Naive thymus-derived CD4-positive, alpha-beta T cell (primary cell): ENCODE measurements at regions not wholly inside any gene's neighbourhood (a gene's known extent, or its start where the extent isn't known, plus 50 kb on each side); places are given as distances from the start of the nearest gene placed in this dataset.
"Not testable (repeated sequence)": the region's sequence is repeated elsewhere in the genome, so short reads cannot be mapped to it uniquely, and the experiment has no call there.

ENCODE experiments used
- ATAC-seq: fragments of 150-1000 bp; cut with Tn5 transposase; 2 replicates; pipeline ENCODE4 v1.10.0; 2021; ENCODE audit warnings: mild to moderate bottlenecking, moderate library complexity
- CTCF ChIA-PET: fragments of 350-600 bp; sonication (Branson Sonifier 250); formaldehyde crosslinking; loops from one replicate; lab custom pipeline; 2021; ENCODE audit warnings: antibody characterized with exemption; lab: Charles Lee
- POLR2A ChIA-PET: fragments of 350-600 bp; sonication (Branson Sonifier 250); formaldehyde crosslinking; loops from one replicate; lab custom pipeline; 2021; ENCODE audit warnings: antibody characterized with exemption, inconsistent platforms; lab: Charles Lee
- DNase-seq, 9 donors: peaks; one replicate each; pipeline versions ENCODE4 v3.0.0 to v3.0.0-alpha.2; 2020 to 2022; ENCODE audit warnings: mixed read lengths in 1 of 9
- H3K27ac ChIP-seq: one replicate; pipeline ENCODE4 v1.7.0; 2013; ENCODE audit warnings: mild to moderate bottlenecking, low read depth, low read length, moderate library complexity
- H3K27me3 ChIP-seq, 2 donors: one replicate each; pipeline ENCODE4 v1.7.0; 2013; ENCODE audit warnings: low read length in 2 of 2, mild to moderate bottlenecking in 2 of 2, moderate library complexity in 2 of 2; ENCODE audit not compliant: control insufficient read depth in 2 of 2, insufficient read depth in 2 of 2
- H3K36me3 ChIP-seq, 3 experiments: 1 replicate in 2 of 3; 2 replicates in 1 of 3; pipeline ENCODE4 v1.7.0; 2013; ENCODE audit warnings: low read length in 3 of 3, mild to moderate bottlenecking in 3 of 3, moderate library complexity in 1 of 3; ENCODE audit not compliant: insufficient read depth in 3 of 3, control insufficient read depth in 2 of 3
- H3K4me1 ChIP-seq, 2 donors: one replicate each; pipeline ENCODE4 v1.7.0; 2013; ENCODE audit warnings: low read length in 2 of 2, mild to moderate bottlenecking in 2 of 2, moderate library complexity in 1 of 2; ENCODE audit not compliant: control insufficient read depth in 2 of 2, insufficient read depth in 2 of 2
- H3K4me3 ChIP-seq: 2 replicates; pipeline ENCODE4 v1.7.0; 2013; ENCODE audit warnings: mild to moderate bottlenecking, low read length
- H3K9me3 ChIP-seq, 3 experiments: 1 replicate in 2 of 3; 2 replicates in 1 of 3; pipeline ENCODE4 v1.7.0; 2013; ENCODE audit warnings: low read length in 3 of 3; ENCODE audit not compliant: control insufficient read depth in 2 of 3
- H3K27ac Mint-ChIP-seq, 9 donors: one replicate each; pipeline ENCODE4 v1.8.0; 2020 to 2022; ENCODE audit warnings: mixed read lengths in 9 of 9, mild to moderate bottlenecking in 8 of 9, moderate library complexity in 5 of 9, inconsistent platforms in 2 of 9
- H3K27me3 Mint-ChIP-seq, 5 donors: one replicate each; pipeline ENCODE4 v1.8.0; 2021 to 2022; ENCODE audit warnings: mixed read lengths in 5 of 5, mild to moderate bottlenecking in 1 of 5
- H3K36me3 Mint-ChIP-seq, 5 donors: one replicate each; pipeline ENCODE4 v1.8.0; 2020 to 2022; ENCODE audit warnings: mixed read lengths in 5 of 5, mild to moderate bottlenecking in 3 of 5, inconsistent platforms in 1 of 5
- H3K4me1 Mint-ChIP-seq, 7 donors: one replicate each; pipeline ENCODE4 v1.8.0; 2020 to 2022; ENCODE audit warnings: mixed read lengths in 7 of 7, mild to moderate bottlenecking in 3 of 7, inconsistent platforms in 1 of 7
- H3K4me3 Mint-ChIP-seq, 10 donors: one replicate each; pipeline ENCODE4 v1.8.0; 2020 to 2022; ENCODE audit warnings: mild to moderate bottlenecking in 10 of 10, mixed read lengths in 10 of 10, moderate library complexity in 6 of 10, inconsistent platforms in 2 of 10
- H3K9me3 Mint-ChIP-seq, 11 donors: one replicate each; pipeline ENCODE4 v1.8.0; 2020 to 2022; ENCODE audit warnings: mixed read lengths in 11 of 11, mild to moderate bottlenecking in 4 of 11, inconsistent platforms in 1 of 11, moderate library complexity in 1 of 11
- intact Hi-C, 2 donors: fragments of 100-400 bp; cut with micrococcal nuclease; formaldehyde crosslinking; loops; one replicate each; pipeline ENCODE4 v1.15.1; 2023

- intact Hi-C loops: no loop called here
- ATAC-seq: no peak
- Mint-ChIP-seq H3K9me3 (peaks cover 0 to 7% (median 3%) of the 10 kb centered on the region in 11 donors), H3K4me1 (no peaks in the 10 kb centered on the region), H3K27me3 (peaks cover 0 to 7% (median 0%) of the 10 kb centered on the region in 5 donors), H3K27ac (no peak overlapping the region), H3K4me3 (no peak overlapping the region), H3K36me3 (no peaks in the 10 kb centered on the region)
- Histone ChIP-seq H3K27me3 (no peaks in the 10 kb centered on the region), H3K27ac (no peak overlapping the region), H3K4me3 (no peak overlapping the region), H3K9me3 (no peaks in the 10 kb centered on the region), H3K36me3 (no peaks in the 10 kb centered on the region), H3K4me1 (no peaks in the 10 kb centered on the region)
- ChIA-PET CTCF (no interaction called here), POLR2A (no interaction called here)
- DNase-seq: no peak
Measured at GRCh38 chr9:119697996-119698395, 328.8 kb upstream of the BRINP1 start.

- ATAC-seq (no peak), DNase-seq (no peak)
- no peaks in the 10 kb centered on the region for H3K27me3 ChIP-seq
- intact Hi-C loops: no loop called here
- no peak overlapping the region for H3K27ac ChIP-seq
- ChIA-PET POLR2A (no interaction called here), CTCF (no interaction called here)
- H3K9me3 ChIP-seq: no peaks in the 10 kb centered on the region
- H3K4me3 ChIP-seq: no peak overlapping the region
- no peak overlapping the region for H3K27ac Mint-ChIP-seq
- H3K4me1 Mint-ChIP-seq: no peaks in the 10 kb centered on the region
- H3K4me3 Mint-ChIP-seq: no peak overlapping the region
- H3K27me3 Mint-ChIP-seq: peaks cover 0 to 3% (median 0%) of the 10 kb centered on the region in 5 donors
- H3K9me3 Mint-ChIP-seq: peaks cover 0 to 10% (median 4%) of the 10 kb centered on the region in 11 donors
- H3K4me1 ChIP-seq: no peaks in the 10 kb centered on the region
- H3K36me3 Mint-ChIP-seq: no peaks in the 10 kb centered on the region
- H3K36me3 ChIP-seq: no peaks in the 10 kb centered on the region
Measured at GRCh38 chr9:119689879-119690278, 320.6 kb upstream of the BRINP1 start.

- Histone ChIP-seq H3K4me1 (no peaks in the 10 kb centered on the region), H3K36me3 (no peaks in the 10 kb centered on the region), H3K27ac (no peak overlapping the region), H3K9me3 (no peaks in the 10 kb centered on the region), H3K4me3 (no peak overlapping the region), H3K27me3 (no peaks in the 10 kb centered on the region)
- DNase-seq (no peak), ATAC-seq (no peak)
- Mint-ChIP-seq H3K36me3 (no peaks in the 10 kb centered on the region), H3K4me3 (no peak overlapping the region), H3K27ac (no peak overlapping the region), H3K27me3 (no peaks in the 10 kb centered on the region), H3K9me3 (peaks cover 0 to 10% (median 4%) of the 10 kb centered on the region in 11 donors), H3K4me1 (no peaks in the 10 kb centered on the region)
- ChIA-PET CTCF (no interaction called here), POLR2A (no interaction called here)
- intact Hi-C loops: no loop called here
Measured at GRCh38 chr9:119688547-119688946, 319.3 kb upstream of the BRINP1 start.

- Mint-ChIP-seq H3K36me3 (no peaks in the 10 kb centered on the region), H3K27me3 (peaks cover 0 to 6% (median 0%) of the 10 kb centered on the region in 5 donors), H3K4me3 (no peak overlapping the region), H3K4me1 (no peaks in the 10 kb centered on the region), H3K9me3 (peaks cover 0 to 9% (median 0%) of the 10 kb centered on the region in 11 donors), H3K27ac (no peak overlapping the region)
- H3K9me3 ChIP-seq: no peaks in the 10 kb centered on the region
- H3K4me3 ChIP-seq: no peak overlapping the region
- no peaks in the 10 kb centered on the region for H3K4me1 ChIP-seq
- H3K36me3 ChIP-seq: no peaks in the 10 kb centered on the region
- H3K27me3 ChIP-seq: no peaks in the 10 kb centered on the region
- ATAC-seq (no peak), DNase-seq (no peak)
- ChIA-PET POLR2A (no interaction called here), CTCF (no interaction called here)
- intact Hi-C loops: no loop called here
- no peak overlapping the region for H3K27ac ChIP-seq
Measured at GRCh38 chr9:119677811-119678505, 308.7 kb upstream of the BRINP1 start.

GRCh38 chr9:119675951-119676350 lies 306.7 kb upstream of the BRINP1 start:
- DNase-seq (no peak), ATAC-seq (no peak)
- H3K4me3 Mint-ChIP-seq: no peak overlapping the region
- H3K36me3 Mint-ChIP-seq: no peaks in the 10 kb centered on the region
- CTCF ChIA-PET: no interaction called here
- H3K27me3 ChIP-seq: no peaks in the 10 kb centered on the region
- no peak overlapping the region for H3K4me3 ChIP-seq
- H3K9me3 Mint-ChIP-seq: peaks cover 0 to 7% (median 0%) of the 10 kb centered on the region in 11 donors
- no peak overlapping the region for H3K27ac ChIP-seq
- no peaks in the 10 kb centered on the region for H3K4me1 ChIP-seq
- peaks cover 0 to 6% (median 0%) of the 10 kb centered on the region in 5 donors for H3K27me3 Mint-ChIP-seq
- H3K9me3 ChIP-seq: no peaks in the 10 kb centered on the region
- H3K4me1 Mint-ChIP-seq: no peaks in the 10 kb centered on the region
- POLR2A ChIA-PET: no interaction called here
- intact Hi-C loops: no loop called here
- H3K36me3 ChIP-seq: no peaks in the 10 kb centered on the region
- no peak overlapping the region for H3K27ac Mint-ChIP-seq

- not testable (repeated sequence) for ATAC-seq
Measured at GRCh38 chr9:119672763-119673162, 303.5 kb upstream of the BRINP1 start.

GRCh38 chr9:119667916-119668315 lies 298.7 kb upstream of the BRINP1 start:
- H3K9me3 Mint-ChIP-seq: peaks cover 0 to 12% (median 0%) of the 10 kb centered on the region in 11 donors
- H3K36me3 Mint-ChIP-seq: no peaks in the 10 kb centered on the region
- H3K27me3 ChIP-seq: no peaks in the 10 kb centered on the region
- ATAC-seq (no peak), DNase-seq (no peak)
- H3K27me3 Mint-ChIP-seq: no peaks in the 10 kb centered on the region
- H3K4me3 ChIP-seq: no peak overlapping the region
- intact Hi-C loops: no loop called here
- no peaks in the 10 kb centered on the region for H3K4me1 ChIP-seq
- no peak overlapping the region for H3K27ac Mint-ChIP-seq
- no peak overlapping the region for H3K4me3 Mint-ChIP-seq
- ChIA-PET POLR2A (no interaction called here), CTCF (no interaction called here)
- H3K36me3 ChIP-seq: no peaks in the 10 kb centered on the region
- no peak overlapping the region for H3K27ac ChIP-seq
- H3K9me3 ChIP-seq: no peaks in the 10 kb centered on the region
- H3K4me1 Mint-ChIP-seq: no peaks in the 10 kb centered on the region

More at GRCh38 chr9:119672763-119673162, 303.5 kb upstream of the BRINP1 start:
- H3K36me3 ChIP-seq, H3K36me3 Mint-ChIP-seq, H3K27ac Mint-ChIP-seq, H3K27me3 Mint-ChIP-seq, H3K4me3 Mint-ChIP-seq, H3K4me3 ChIP-seq, DNase-seq, H3K27ac ChIP-seq, POLR2A ChIA-PET, CTCF ChIA-PET, H3K9me3 ChIP-seq, H3K4me1 ChIP-seq, intact Hi-C loops, H3K9me3 Mint-ChIP-seq, H3K4me1 Mint-ChIP-seq, H3K27me3 ChIP-seq: not testable (repeated sequence)
